Left colon (tissue), 2 donors: ENCODE measurements at regions not wholly inside any gene's neighbourhood (a gene's known extent, or its start where the extent isn't known, plus 50 kb on each side); places are given as distances from the start of the nearest gene placed in this dataset.
"Not testable (repeated sequence)": the region's sequence is repeated elsewhere in the genome, so short reads cannot be mapped to it uniquely, and the experiment has no call there.

Experiments used
- ATAC-seq: fragments of 200-7000 bp; cut with Tn5 transposase; one replicate; pipeline ENCODE4 v1.9.1; 2020; ENCODE audit warnings: mild to moderate bottlenecking, moderate library complexity
- DNase-seq, 2 donors: peaks; one replicate each; pipeline ENCODE4 v3.0.0-alpha.2; 2020
- intact Hi-C, 2 donors: fragments of 100-400 bp; cut with DNase I in 1 of 2; cut with micrococcal nuclease in 1 of 2; formaldehyde crosslinking; loops; one replicate each; pipeline versions ENCODE4 v1.11.2 to v1.14.0; 2022; cut with DNase I, micrococcal nuclease
- donor health status: DM: no; HTN: no; CAD: no.
- donor health status: DM: yes; HTN: yes; CAD: no.

- ATAC-seq (no peak), DNase-seq (peak; percentile 29 to 64)
- intact Hi-C loops: no loop called here
These were observed 1168.4 kb downstream of the TMEM121 start for GRCh38 chr14:106694638-106695393.

GRCh38 chr14:106698620-106699267, 1172.4 kb downstream of the TMEM121 start:
- DNase-seq, ATAC-seq, intact Hi-C loops: not testable (repeated sequence)

DNA sequence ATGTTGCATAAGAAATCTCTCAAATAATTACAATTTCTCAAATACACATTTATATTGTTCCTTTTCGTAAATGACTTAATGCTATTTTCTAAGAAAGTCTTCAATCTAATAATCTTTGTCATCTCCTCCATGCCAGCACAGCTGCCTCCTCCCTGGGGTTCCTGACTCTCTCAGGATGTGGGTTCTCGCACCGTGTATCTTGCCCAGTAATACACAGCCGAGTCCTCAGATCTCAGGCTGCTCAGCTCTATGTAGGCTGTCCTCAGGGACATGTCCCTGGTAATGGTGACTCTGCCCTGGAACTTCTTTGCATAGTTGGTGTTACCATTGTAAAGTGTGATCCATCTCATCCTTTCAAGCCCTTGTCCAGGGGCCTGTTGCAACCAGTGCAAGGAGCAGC, 1177.3 kb downstream of the TMEM121 start:
- ATAC-seq, DNase-seq, intact Hi-C loops: not testable (repeated sequence)

GRCh38 chr14:106706488-106706887, 1180.1 kb downstream of the TMEM121 start:
- ATAC-seq: not testable (repeated sequence)

GRCh38 chr14:106710187-106710586, 1183.8 kb downstream of the TMEM121 start:
- ATAC-seq, intact Hi-C loops: not testable (repeated sequence)

More at GRCh38 chr14:106706488-106706887, 1180.1 kb downstream of the TMEM121 start:
- DNase-seq, intact Hi-C loops: not testable (repeated sequence)

GRCh38 chr14:106712513-106712912, 1186.1 kb downstream of the TMEM121 start:
- intact Hi-C loops, DNase-seq, ATAC-seq: not testable (repeated sequence)

More at GRCh38 chr14:106710187-106710586, 1183.8 kb downstream of the TMEM121 start:
- not testable (repeated sequence) for DNase-seq

- DNase-seq, intact Hi-C loops, ATAC-seq: not testable (repeated sequence)
These were observed 1188.4 kb downstream of the TMEM121 start for GRCh38 chr14:106714446-106715428.

- peak; percentile 65 for ATAC-seq
- intact Hi-C loops, DNase-seq: not testable (repeated sequence)
These were observed 1191.2 kb downstream of the TMEM121 start for GRCh38 chr14:106717544-106717943.

DNA sequence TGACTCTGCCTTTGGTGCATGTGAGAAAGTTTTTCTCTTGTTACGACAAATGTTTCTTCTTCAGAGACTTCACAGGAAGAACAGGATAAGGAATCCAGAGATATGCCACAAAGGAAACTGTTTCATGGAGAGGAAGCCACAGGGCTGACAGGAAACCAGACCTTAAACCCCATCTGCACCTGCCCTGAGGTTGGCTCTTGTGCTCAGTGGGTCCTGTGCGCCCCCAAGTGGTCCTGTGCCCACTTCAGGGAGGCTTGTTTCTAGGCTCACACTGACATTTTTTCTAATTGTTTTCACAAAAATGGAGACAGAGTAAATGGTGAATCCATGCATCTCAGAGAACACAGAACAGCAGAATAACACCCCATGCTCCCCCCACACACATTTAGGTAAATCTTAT, 1193.5 kb downstream of the TMEM121 start:
- ATAC-seq, intact Hi-C loops: not testable (repeated sequence)
- peak in 1 of 2 donors; percentile 9 for DNase-seq

DNA sequence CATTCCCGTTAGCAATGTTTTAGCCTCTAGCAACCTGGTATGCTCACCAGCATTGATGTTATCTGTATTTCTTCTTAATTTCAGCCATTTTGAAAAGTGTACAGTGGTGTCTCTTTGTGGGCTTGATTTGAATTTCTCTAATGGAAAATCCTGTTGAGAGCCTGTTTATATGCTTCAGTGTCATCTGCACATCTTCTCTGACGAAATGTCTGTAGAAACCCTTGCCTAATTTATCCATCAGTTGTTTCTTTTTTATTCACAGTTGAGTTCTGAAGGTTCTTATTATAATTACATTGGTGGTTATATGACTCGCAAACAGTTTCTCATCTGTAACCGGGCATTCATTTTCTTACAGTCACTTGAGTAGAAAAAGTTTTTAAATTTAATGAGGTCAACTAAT, 1195.5 kb downstream of the TMEM121 start:
- ATAC-seq, intact Hi-C loops, DNase-seq: not testable (repeated sequence)

- intact Hi-C loops, DNase-seq, ATAC-seq: not testable (repeated sequence)
These were observed 1196.7 kb downstream of the TMEM121 start for GRCh38 chr14:106722813-106723687.

DNA sequence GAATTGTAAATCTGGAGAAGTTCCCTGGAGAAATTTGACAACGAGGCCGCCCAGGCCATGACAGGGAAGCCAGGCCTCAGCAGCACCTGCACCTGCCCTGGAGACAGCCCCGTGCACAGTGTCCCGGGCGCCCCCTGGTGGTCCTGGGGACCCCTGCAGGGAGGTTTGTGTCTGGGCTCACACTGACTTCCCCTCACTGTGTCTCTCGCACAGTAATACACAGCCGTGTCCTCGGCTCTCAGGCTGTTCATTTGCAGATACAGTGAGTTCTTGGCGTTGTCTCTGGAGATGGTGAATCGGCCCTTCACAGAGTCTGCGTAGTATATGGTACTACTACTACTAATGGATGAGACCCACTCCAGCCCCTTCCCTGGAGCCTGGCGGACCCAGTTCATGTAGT, 1201.6 kb downstream of the TMEM121 start:
- ATAC-seq, DNase-seq, intact Hi-C loops: not testable (repeated sequence)

DNA sequence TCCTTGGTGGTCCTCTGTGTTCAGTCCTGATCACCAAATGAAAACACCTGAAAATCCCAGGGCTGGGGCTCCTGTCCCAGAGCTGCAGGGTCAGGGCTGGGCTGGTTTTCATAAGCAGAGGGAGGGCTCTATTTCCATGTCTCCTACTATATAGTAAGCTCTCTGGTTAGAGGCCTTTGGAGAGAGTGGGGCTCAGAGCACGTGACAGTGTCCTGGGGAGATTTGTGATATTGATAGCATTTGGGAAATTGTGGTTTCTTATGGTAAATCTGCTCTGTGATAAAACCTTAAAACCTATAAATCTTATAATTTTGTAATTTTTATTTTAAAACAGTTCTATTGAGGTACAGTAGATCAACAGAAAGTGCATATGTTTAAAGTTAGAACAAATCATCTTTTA, 1202.2 kb downstream of the TMEM121 start:
- no peak for ATAC-seq
- intact Hi-C loops: no loop called here
- DNase-seq: no peak

DNA sequence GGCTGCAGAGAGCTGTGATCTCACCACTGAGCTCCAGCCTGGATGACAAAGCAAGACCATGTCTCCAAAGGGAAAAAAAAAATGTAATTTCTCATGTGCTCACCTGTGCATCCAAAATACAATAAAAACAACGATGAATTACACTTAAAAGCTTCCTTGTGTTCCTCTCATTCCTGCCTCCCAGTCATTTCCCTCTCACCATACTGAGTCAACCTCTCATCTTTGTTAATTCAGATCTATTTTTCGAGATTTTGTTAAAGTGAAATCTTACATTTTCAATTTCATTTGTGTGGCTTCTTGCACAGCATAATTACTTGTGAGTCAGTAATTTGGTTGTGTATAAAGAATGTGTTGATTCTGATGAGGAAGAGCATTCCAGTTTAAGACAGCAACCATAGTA, 1203.2 kb downstream of the TMEM121 start:
- intact Hi-C loops: no loop called here
- DNase-seq (no peak), ATAC-seq (no peak)

DNA sequence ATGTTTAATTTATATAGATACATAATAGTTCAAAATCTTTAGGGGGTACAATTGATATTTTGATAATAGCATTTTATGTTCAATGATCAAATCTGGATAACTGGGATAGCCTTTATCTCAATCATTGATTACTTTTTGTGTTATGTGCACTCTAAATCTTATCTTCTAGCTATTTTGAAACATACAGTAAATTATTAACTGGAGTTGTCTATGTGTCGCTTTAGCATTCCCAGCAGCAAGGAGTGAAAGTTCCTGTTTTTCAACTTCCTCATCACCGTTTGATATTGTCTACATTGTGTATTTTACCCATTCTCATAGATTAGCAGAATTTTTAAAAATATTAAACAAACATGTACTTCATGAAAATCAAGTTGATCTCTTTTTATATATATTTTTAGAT, 1207.4 kb downstream of the TMEM121 start:
- intact Hi-C loops: no loop called here
- no peak for ATAC-seq
- DNase-seq: no peak

GRCh38 chr14:106737021-106737420, 1210.6 kb downstream of the TMEM121 start:
- intact Hi-C loops: no loop called here
- no peak for DNase-seq
- no peak for ATAC-seq

- ATAC-seq (no peak), DNase-seq (no peak)
- intact Hi-C loops: no loop called here
These were observed 1211.7 kb downstream of the TMEM121 start for GRCh38 chr14:106738075-106738474.
